Vagina (tissue), 2 donors: ENCODE measurements at regions not wholly inside any gene's neighbourhood (a gene's known extent, or its start where the extent isn't known, plus 50 kb on each side); places are given as distances from the start of the nearest gene placed in this dataset.

Source experiments
- CTCF ChIP-seq, 3 experiments: fragments of 450-650 bp in 2 of 3; fragments of 200-600 bp in 1 of 3; sonication (generic) in 1 of 3; IDR thresholded peaks; one replicate each; pipeline ENCODE4 v1.5.1; 2017 to 2019; ENCODE audit warnings: antibody characterized with exemption in 3 of 3, mild to moderate bottlenecking in 2 of 3, moderate library complexity in 2 of 3
- POLR2A ChIP-seq, 2 donors: fragments of 450-650 bp; IDR thresholded peaks; one replicate each; pipeline ENCODE4 v1.6.1; 2017; ENCODE audit warnings: antibody characterized with exemption in 2 of 2, mild to moderate bottlenecking in 2 of 2, moderate library complexity in 2 of 2

DNA sequence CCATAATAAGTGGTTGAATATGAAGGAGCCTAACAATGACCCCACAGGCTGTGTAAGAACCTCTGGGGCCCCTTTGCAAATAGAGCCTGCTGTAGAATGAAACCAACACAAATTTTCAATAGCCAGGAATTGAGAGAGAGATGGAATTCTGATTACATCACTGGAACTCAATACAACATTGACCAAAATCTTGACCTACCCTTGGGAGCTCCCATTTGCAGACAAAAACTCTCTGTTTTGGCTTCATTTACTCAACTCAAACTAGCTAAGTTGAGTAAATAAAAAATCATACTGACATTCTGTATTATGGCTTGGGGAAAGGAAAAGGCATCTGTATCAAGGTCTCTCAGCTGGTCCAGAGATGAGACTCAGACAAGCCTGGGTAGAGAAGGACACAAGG lies 91.0 kb downstream of the TBX3 start:
- TF ChIP-seq CTCF (IDR thresholded peaks at IDR 0.05) (no peak), POLR2A (IDR thresholded peaks at IDR 0.05) (no peak)
